ENCODE measurements at regions not wholly inside any gene's neighbourhood (a gene's known extent, or its start where the extent isn't known, plus 50 kb on each side); places are given as distances from the start of the nearest gene placed in this dataset.

DNA sequence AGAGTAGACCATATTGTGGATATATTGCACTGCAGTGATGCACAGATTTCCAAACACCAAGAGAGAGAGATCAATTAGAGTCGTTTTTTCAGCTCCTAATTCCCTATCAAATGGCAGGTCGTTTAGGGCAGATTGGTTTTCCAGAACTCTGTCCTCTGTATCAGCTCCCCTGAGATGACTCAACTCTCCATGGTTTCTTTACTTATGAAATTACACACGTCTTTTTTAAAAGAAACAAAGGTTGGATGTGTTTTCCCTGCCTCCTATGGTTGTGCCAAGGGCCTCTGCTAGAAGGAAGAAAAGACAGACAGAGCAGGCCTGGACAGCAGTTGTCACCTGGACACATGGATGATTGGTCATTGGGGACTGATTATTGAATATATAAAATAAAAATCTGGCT lies 478.1 kb upstream of the NBEA start:
- Histone ChIP-seq H3K27ac (ENCODE audit: low read depth, low read length) (no peak overlapping the region), H3K9ac (ENCODE audit: low read depth, low read length) (no peak overlapping the region), H3K9me3 (ENCODE audit: control insufficient read depth, insufficient read depth, low read length) (no peaks in the 10 kb centered on the region), H3K27me3 (ENCODE audit: control insufficient read depth, insufficient read depth, low read length) (no peaks in the 10 kb centered on the region), H3K4me3 (ENCODE audit: low read depth, low read length) (no peak overlapping the region), H3K4me1 (ENCODE audit: control insufficient read depth, insufficient read depth, low read length) (no peaks in the 10 kb centered on the region), H3K36me3 (ENCODE audit: control insufficient read depth, insufficient read depth, low read length) (no peaks in the 10 kb centered on the region)

DNA sequence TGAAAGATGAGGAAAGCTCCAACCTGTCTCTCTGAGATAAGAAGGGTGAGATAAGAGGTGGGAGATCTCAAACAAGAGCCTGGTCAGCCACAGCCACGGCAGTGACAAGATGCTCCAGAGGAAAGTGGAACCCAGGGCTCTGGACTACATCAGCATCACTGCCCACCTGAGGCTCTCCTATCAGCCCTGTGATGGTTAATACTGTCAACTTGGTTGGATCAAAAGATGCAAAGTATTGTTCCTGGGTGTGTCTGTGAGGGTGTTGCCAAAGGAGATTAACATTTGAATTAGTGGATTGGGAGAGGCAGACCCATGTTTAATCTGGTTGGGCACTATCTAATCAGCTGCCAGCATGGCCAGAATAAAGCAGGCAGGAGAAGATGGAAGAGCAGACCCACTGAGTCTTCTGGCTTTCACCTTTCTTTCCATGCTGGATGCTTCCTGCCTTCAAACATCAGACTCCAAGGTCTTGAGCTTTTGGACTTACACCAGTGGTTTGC lies 476.6 kb upstream of the NBEA start:
- Histone ChIP-seq H3K9me3 (ENCODE audit: control insufficient read depth, insufficient read depth, low read length) (no peaks in the 10 kb centered on the region), H3K27ac (ENCODE audit: low read depth, low read length) (no peak overlapping the region), H3K4me1 (ENCODE audit: control insufficient read depth, insufficient read depth, low read length) (no peaks in the 10 kb centered on the region), H3K27me3 (ENCODE audit: control insufficient read depth, insufficient read depth, low read length) (no peaks in the 10 kb centered on the region), H3K36me3 (ENCODE audit: control insufficient read depth, insufficient read depth, low read length) (no peaks in the 10 kb centered on the region), H3K4me3 (ENCODE audit: low read depth, low read length) (no peak overlapping the region), H3K9ac (ENCODE audit: low read depth, low read length) (no peak overlapping the region)

DNA sequence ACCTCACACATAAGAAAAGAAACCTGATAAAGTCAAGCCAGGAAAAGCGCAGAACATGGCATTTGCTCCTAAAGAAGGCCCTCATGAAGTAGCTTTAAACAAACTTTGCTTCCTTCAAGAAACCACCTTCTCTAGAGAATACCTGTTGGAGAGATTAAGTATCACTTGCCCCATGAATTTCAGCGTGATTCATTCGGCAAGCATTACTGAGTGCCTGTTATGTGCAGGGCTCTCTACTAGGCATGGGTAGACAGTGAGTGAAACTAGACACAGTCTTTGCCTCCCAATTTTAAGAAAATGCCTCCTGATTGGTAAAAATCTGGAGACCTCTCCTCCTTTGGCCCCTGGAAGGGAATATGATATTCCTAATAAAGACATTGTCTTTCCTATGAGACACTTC lies 475.8 kb upstream of the NBEA start:
- Histone ChIP-seq H3K9ac (ENCODE audit: low read depth, low read length) (no peak overlapping the region), H3K4me1 (ENCODE audit: control insufficient read depth, insufficient read depth, low read length) (no peaks in the 10 kb centered on the region), H3K27me3 (ENCODE audit: control insufficient read depth, insufficient read depth, low read length) (no peaks in the 10 kb centered on the region), H3K36me3 (ENCODE audit: control insufficient read depth, insufficient read depth, low read length) (no peaks in the 10 kb centered on the region), H3K4me3 (ENCODE audit: low read depth, low read length) (no peak overlapping the region), H3K9me3 (ENCODE audit: control insufficient read depth, insufficient read depth, low read length) (no peaks in the 10 kb centered on the region), H3K27ac (ENCODE audit: low read depth, low read length) (no peak overlapping the region)

DNA sequence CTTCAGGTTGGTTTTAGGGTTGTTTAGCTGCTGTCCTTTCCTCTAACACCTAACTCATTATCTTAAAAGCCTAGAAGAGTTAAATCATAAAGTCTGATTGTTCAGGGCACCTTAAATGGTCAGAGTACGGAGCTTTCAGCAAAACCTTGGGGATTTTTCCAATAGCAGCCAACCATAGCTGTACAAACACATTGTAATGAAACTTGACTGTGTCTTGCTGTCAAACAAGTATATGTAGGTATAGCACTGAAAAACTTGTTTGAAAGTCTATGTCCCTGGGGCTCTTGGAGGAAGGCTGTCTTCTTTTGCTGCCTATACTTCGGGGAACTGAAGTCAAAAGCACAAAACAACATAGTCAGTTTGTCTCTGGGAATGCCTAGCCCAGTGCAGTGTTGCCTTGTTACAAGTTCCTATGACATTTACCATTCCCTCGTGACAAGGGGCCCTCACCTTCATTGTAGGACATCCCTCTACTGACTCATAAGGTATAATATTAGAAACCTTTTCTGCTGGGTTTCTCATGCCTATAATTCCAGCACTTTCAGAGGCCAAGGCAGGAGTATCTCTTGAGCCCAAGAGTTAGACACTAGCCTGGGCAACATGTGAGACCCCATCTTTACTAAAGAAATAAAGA lies 474.5 kb upstream of the NBEA start:
- H3K9ac ChIP-seq (ENCODE audit: low read depth, low read length): no peak overlapping the region
- H3K9me3 ChIP-seq (ENCODE audit: control insufficient read depth, insufficient read depth, low read length): no peaks in the 10 kb centered on the region
- H3K36me3 ChIP-seq (ENCODE audit: control insufficient read depth, insufficient read depth, low read length): no peaks in the 10 kb centered on the region
- H3K27me3 ChIP-seq (ENCODE audit: control insufficient read depth, insufficient read depth, low read length): no peaks in the 10 kb centered on the region
- no peak overlapping the region for H3K4me3 ChIP-seq (ENCODE audit: low read depth, low read length)
- no peak overlapping the region for H3K27ac ChIP-seq (ENCODE audit: low read depth, low read length)
- H3K4me1 ChIP-seq (ENCODE audit: control insufficient read depth, insufficient read depth, low read length): no peaks in the 10 kb centered on the region

DNA sequence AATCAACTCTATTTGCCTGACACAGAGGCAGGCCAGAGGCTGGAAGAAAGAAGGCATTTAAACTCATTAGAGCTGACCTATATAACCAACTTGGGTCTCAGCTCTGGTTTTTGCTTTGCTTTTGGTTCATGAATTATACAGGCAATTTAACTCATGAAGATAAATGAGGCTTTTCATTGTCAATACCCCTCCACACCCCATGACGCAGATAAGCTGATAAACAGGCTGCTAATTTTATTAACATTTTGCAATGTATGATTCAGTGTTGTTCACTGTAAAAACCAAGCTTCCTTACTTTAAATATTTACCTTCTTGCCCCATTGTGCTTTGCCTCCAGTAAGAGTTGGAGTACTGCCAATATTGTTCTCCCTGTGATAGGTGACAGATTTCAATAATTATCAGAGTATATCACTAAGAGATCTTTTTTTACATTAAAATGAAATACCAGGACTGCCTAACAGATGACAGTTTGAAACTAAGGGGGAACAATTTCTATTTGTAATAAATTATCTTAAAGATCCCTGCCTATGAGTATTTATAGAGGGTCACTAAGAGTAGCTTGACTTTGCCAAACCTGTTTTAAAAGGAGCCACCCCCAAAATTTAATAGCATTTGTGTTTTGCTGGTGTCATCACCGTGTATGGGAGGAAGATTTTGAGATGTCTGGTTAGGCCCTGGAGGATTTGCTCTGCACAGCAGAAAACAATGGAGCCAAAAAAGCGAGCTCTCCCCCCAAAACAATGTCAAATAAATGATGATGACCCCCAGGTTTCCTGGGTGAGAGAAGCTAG lies 472.7 kb upstream of the NBEA start:
- Histone ChIP-seq H3K4me3 (ENCODE audit: low read depth, low read length) (no peak overlapping the region), H3K4me1 (ENCODE audit: control insufficient read depth, insufficient read depth, low read length) (no peaks in the 10 kb centered on the region), H3K27ac (ENCODE audit: low read depth, low read length) (no peak overlapping the region), H3K9ac (ENCODE audit: low read depth, low read length) (no peak overlapping the region), H3K36me3 (ENCODE audit: control insufficient read depth, insufficient read depth, low read length) (no peaks in the 10 kb centered on the region), H3K9me3 (ENCODE audit: control insufficient read depth, insufficient read depth, low read length) (no peaks in the 10 kb centered on the region), H3K27me3 (ENCODE audit: control insufficient read depth, insufficient read depth, low read length) (no peaks in the 10 kb centered on the region)

DNA sequence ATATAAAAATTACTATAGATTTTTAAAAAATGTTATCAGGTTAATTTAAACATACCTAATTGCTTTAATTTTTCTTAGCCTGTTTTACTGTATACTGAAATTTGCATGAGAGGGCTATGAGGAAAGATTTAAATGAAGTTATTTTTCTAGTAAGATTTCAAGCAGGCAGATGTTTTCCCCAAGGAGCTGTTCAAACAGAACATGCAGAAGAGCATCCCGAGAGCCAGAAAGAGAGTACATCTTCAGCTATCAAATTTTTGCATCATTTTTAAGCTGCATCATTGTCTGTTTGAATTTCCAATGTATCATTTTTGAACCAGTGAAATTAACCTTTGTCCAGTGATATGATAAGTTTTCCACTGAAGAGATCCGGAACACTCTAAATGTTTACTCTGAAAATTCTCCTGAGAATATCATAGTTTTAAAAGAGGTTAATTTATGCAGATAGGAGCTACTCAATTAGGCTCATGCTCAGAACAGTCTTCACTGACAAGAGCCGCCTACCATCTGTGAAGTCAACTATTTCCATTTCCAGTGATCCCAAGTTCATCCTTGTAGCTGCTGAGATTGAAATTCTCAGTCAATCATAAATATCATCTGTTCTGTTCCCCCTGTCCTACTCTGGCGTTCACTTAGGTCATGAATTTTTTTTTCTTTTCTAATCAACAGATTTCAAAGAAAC lies 467.7 kb upstream of the NBEA start:
- Histone ChIP-seq H3K4me1 (ENCODE audit: control insufficient read depth, insufficient read depth, low read length) (no peaks in the 10 kb centered on the region), H3K36me3 (ENCODE audit: control insufficient read depth, insufficient read depth, low read length) (no peaks in the 10 kb centered on the region), H3K9me3 (ENCODE audit: control insufficient read depth, insufficient read depth, low read length) (no peaks in the 10 kb centered on the region), H3K27ac (ENCODE audit: low read depth, low read length) (no peak overlapping the region), H3K9ac (ENCODE audit: low read depth, low read length) (no peak overlapping the region), H3K27me3 (ENCODE audit: control insufficient read depth, insufficient read depth, low read length) (no peaks in the 10 kb centered on the region), H3K4me3 (ENCODE audit: low read depth, low read length) (no peak overlapping the region)

DNA sequence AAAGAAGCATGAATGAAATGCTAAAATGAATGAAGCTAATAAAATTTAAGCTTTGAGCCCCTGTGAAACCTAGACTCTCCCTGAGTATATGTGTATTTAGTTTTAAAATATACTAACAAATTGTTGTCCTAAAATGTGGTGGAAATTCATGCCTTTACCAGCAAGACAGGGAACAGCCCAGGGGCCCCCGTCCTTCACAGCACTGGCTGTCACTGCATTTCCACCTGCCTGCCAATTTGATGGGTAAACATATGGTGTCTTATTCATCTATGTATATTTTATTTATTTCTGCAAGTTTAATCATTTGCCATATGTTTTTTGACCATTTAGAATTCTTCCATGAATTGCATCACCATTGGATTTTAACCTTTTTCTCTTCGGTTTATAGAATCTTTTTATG lies 463.7 kb upstream of the NBEA start:
- Histone ChIP-seq H3K9ac (ENCODE audit: low read depth, low read length) (no peak overlapping the region), H3K9me3 (ENCODE audit: control insufficient read depth, insufficient read depth, low read length) (no peaks in the 10 kb centered on the region), H3K4me1 (ENCODE audit: control insufficient read depth, insufficient read depth, low read length) (no peaks in the 10 kb centered on the region), H3K27me3 (ENCODE audit: control insufficient read depth, insufficient read depth, low read length) (no peaks in the 10 kb centered on the region), H3K4me3 (ENCODE audit: low read depth, low read length) (no peak overlapping the region), H3K36me3 (ENCODE audit: control insufficient read depth, insufficient read depth, low read length) (no peaks in the 10 kb centered on the region), H3K27ac (ENCODE audit: low read depth, low read length) (no peak overlapping the region)

DNA sequence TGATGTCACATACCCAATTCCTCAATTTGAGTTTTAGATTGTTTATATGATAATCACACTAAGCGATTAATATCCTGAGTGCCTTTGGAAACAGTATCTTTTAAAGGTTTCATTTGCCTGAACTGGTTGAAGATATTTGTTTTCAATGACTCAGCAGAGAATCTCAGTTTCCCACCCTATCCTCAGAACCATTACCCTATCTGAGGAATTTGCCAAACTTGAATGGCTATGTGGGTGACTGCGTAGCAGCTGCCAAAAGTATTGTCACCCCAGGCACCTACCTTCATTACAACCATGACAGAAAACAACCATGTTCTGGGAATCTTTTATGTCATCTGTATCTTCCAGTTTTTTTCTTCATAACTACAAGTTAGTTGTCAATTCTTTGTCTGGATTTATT lies 440.1 kb upstream of the NBEA start:
- H3K9ac ChIP-seq (ENCODE audit: low read depth, low read length): no peak overlapping the region
- no peak overlapping the region for H3K27ac ChIP-seq (ENCODE audit: low read depth, low read length)
- H3K4me1 ChIP-seq (ENCODE audit: control insufficient read depth, insufficient read depth, low read length): no peaks in the 10 kb centered on the region
- no peak overlapping the region for H3K4me3 ChIP-seq (ENCODE audit: low read depth, low read length)
- no peaks in the 10 kb centered on the region for H3K9me3 ChIP-seq (ENCODE audit: control insufficient read depth, insufficient read depth, low read length)
- no peaks in the 10 kb centered on the region for H3K27me3 ChIP-seq (ENCODE audit: control insufficient read depth, insufficient read depth, low read length)
- H3K36me3 ChIP-seq (ENCODE audit: control insufficient read depth, insufficient read depth, low read length): no peaks in the 10 kb centered on the region

DNA sequence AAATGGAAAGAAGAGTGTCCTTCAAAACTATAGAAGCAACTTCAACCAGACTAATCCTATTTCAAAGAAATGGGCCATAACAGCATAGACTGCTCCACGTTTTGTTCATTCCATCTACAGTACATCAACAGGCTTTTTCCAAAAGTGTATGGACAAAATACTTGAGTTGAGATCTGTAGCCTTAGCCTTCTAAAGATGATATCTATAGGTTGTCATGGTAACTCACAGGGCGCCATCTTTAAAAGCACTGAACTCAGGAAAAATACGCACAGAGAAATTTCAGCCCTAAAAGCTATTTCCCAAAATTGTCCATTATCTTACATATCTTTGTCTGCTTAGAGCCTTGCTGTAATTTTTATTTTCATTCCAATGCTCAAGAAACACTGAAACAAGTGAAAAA lies 439.4 kb upstream of the NBEA start:
- Histone ChIP-seq H3K9ac (ENCODE audit: low read depth, low read length) (no peak overlapping the region), H3K4me1 (ENCODE audit: control insufficient read depth, insufficient read depth, low read length) (no peaks in the 10 kb centered on the region), H3K27me3 (ENCODE audit: control insufficient read depth, insufficient read depth, low read length) (no peaks in the 10 kb centered on the region), H3K36me3 (ENCODE audit: control insufficient read depth, insufficient read depth, low read length) (no peaks in the 10 kb centered on the region), H3K4me3 (ENCODE audit: low read depth, low read length) (no peak overlapping the region), H3K9me3 (ENCODE audit: control insufficient read depth, insufficient read depth, low read length) (no peaks in the 10 kb centered on the region), H3K27ac (ENCODE audit: low read depth, low read length) (no peak overlapping the region)

DNA sequence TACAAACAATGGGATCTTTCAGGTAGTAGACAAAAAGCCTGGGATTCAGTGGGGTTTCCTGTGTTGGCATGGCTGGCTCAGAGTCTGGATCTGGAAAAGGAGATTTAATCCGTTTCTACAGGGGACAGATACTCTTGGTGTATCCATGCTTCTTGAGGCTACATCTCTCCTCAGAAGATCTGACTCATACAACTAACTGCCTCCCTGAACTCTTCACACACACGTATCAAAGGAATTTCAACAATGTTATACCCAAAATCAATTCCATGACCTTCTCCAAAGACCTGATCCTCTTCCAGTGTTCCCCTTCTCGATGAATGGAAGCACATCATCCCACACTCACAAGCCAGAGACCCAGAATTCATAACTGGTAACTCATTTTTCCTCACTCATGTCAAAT lies 435.3 kb upstream of the NBEA start:
- H3K36me3 ChIP-seq (ENCODE audit: control insufficient read depth, insufficient read depth, low read length): no peaks in the 10 kb centered on the region
- H3K4me1 ChIP-seq (ENCODE audit: control insufficient read depth, insufficient read depth, low read length): no peaks in the 10 kb centered on the region
- H3K9me3 ChIP-seq (ENCODE audit: control insufficient read depth, insufficient read depth, low read length): no peaks in the 10 kb centered on the region
- no peaks in the 10 kb centered on the region for H3K27me3 ChIP-seq (ENCODE audit: control insufficient read depth, insufficient read depth, low read length)
- no peak overlapping the region for H3K4me3 ChIP-seq (ENCODE audit: low read depth, low read length)
- H3K9ac ChIP-seq (ENCODE audit: low read depth, low read length): no peak overlapping the region
- H3K27ac ChIP-seq (ENCODE audit: low read depth, low read length): no peak overlapping the region

DNA sequence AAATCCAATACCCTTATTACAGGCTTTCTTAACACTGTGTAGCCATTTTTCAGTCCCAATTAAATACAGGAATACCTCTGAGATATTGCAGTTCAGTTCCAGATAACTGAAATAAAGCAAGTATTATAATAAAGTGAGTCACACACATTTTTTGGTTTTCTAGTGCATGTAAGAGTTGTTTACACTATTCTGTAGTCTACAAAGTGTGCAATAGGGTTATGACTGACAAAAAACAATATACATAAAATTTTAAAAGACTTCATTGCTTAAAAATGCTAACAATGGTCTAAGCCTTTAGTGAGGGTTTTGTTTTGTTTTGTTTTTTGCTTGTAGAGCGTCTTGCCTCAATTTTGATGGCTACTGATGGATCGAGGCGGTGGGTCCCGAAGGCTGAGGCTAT lies 434.4 kb upstream of the NBEA start:
- Histone ChIP-seq H3K4me1 (ENCODE audit: control insufficient read depth, insufficient read depth, low read length) (no peaks in the 10 kb centered on the region), H3K9ac (ENCODE audit: low read depth, low read length) (no peak overlapping the region), H3K27me3 (ENCODE audit: control insufficient read depth, insufficient read depth, low read length) (no peaks in the 10 kb centered on the region), H3K36me3 (ENCODE audit: control insufficient read depth, insufficient read depth, low read length) (no peaks in the 10 kb centered on the region), H3K27ac (ENCODE audit: low read depth, low read length) (no peak overlapping the region), H3K9me3 (ENCODE audit: control insufficient read depth, insufficient read depth, low read length) (no peaks in the 10 kb centered on the region), H3K4me3 (ENCODE audit: low read depth, low read length) (no peak overlapping the region)
